ENCODE measurements at regions not wholly inside any gene's neighbourhood (a gene's known extent, or its start where the extent isn't known, plus 50 kb on each side); places are given as distances from the start of the nearest gene placed in this dataset.

DNA sequence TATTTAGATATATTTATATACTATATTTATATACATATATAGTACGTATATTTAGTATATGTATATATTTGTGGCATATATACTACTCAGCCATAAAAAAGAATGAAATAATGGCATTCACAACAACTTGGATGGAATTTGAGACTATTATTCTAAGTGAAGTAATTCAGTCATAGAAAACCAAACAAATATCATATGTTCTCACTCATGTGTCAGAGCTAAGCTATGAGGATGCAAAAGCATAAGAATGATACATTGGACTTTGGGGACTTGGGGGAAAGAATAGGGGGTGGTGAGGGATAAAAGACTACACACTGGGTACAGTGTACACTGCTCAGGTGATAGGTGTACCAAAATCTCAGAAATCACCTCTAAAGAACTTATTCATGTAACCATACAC lies 1015.7 kb downstream of the EFNB2 start:
- no peak for DNase-seq (ENCODE audit: low read depth)

DNA sequence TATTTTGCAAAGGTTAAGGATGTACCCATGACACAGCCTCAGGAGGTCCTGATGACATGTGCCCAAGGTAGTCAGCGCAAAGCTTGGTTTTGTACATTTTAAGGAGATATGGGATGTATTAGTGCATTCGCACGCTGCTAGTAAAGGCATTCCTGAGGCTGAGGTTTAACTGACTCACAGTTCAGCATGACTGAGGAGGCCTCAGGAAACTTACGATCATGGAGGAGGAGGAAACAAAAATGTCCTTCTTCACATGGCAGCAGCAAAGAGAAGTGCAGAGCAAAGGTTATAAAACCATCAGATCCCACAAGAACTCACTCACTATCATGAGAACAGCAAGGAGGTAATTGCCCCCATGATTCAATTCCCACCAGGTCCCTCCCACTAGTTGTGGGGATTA lies 1017.4 kb downstream of the EFNB2 start:
- no peak for DNase-seq (ENCODE audit: low read depth)

DNA sequence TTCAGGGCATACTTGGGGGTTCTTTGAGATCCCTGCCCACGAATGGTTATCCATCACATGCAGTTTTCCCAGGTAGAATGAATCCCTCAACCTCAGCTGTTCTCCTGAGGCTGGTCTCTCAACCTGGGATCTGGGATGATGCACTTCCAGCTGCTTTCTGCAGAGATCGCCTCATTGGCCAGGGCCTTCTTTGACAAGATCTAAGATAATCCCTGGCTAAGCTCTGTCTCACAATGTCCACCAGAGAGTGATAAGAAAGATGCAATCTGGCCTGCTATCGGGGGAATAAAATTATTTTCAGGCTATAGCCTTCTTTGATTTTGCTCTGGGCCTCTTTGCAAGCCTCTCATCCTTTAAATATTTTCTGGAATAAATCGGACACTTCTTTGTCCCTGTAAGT lies 1021.1 kb downstream of the EFNB2 start:
- DNase-seq (ENCODE audit: low read depth) = no peak

DNA sequence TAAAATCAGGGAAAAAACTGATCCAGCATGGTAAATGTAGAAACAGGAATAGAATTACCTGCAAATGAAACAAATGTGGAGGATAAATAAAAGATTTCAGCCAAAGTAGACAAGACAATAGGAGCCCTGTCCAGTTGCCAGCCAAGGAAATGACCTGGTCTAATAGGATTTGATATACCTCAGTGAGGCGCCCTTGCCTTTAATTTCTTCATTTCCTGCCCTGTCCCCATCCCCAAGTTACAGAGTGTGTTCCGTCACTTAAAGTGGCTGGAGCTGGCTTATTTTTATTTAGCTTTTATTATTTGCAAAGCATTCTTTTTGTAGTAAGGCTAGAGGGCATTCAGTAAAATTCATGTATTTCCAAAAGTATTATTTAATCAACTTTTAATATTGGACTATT lies 1022.0 kb downstream of the EFNB2 start:
- DNase-seq (ENCODE audit: low read depth) = no peak

DNA sequence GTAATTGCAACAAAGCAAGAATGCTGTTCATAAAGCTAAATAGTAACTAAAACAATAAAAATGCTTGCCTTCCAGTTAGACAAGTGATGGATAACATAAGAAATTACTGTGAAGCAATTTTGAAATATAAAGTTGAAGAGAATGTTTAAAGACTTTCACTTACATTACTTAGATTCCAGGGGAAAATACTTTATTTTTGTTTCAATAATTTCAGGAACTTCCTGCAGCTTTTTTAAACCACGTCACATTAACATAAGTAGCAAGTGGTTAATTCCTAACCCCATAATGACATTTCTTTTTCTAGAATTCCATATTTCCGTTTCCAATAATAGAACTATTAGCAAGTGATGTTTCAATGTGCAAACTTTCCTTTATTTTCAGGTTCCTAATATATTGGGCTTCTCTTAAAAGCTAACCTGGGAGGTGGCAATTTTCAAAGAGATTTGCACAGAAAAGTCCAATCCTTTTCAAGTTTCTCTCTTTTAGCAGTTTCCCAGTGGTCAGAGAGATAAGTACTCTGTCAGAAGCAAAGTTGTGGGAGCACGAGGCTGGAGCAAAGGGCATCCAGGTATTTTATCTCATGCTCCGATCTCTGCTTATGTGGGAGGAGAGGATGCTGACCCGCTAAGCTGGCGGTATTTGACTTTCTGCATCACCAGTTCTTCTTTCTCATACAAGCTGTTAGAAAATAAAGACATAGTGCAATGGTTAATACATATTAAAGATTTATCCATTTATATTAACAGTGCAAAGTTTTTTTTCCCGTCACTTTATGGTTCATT lies 1025.3 kb downstream of the EFNB2 start:
- no peak for DNase-seq (ENCODE audit: low read depth)

DNA sequence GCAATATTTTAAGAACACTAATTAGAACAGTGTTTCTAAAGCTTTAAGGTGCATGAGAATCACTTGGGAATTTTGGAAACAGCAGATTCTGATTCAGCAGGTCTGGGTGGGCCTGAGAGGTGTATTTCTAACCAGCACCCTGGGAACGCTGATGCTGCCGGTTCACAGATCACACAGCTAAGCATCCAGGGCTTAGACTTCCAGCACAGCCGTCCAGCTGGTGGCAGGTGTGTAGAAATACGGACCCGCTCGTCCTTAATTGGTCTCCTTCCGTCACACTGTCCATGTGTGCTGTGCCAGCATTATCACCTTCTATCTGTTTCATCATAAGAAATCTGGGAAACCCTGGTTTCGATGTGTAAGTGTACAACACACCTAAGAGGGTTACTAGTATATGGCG lies 1029.0 kb downstream of the EFNB2 start:
- no peak for DNase-seq (ENCODE audit: low read depth)

DNA sequence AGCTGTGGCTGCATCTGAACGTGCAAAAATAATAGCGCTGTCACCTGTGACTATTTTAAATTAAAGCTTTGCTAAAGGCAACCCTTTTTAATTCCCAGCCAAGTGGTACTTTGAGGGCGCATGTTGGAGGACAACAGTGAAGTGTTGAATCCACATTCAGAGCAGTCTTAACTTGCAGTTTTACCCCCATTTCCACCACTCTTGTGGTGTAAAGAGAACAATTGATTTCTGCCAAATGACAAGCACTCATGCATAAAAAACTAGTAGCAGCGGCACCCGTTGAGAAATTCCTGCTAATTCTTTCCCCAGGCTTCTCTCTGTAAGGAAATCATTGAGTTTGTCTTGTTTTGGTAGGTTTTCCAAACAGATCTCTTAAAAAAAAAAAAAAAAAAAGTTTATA lies 1033.3 kb downstream of the EFNB2 start:
- no peak for DNase-seq (ENCODE audit: low read depth)

DNA sequence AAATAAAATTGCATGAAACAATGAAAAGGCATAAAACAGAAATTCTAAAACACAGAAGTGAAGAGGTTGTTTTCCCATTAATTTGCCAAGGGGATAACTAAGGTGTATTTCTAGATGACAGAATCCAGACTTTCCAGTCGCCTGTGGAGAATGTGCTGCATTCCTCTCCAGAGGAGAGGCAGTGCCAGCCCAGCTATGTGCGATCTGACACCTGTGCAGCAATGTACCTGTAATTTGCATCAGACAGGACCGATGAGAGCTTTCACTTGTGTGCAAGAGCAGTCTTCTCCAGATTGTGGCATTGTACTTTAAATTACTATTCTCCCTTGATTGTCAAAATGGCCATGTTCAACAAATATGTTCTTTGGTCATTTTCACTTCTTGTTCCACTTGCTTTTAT lies 1037.9 kb downstream of the EFNB2 start:
- DNase-seq (ENCODE audit: low read depth) = no peak

DNA sequence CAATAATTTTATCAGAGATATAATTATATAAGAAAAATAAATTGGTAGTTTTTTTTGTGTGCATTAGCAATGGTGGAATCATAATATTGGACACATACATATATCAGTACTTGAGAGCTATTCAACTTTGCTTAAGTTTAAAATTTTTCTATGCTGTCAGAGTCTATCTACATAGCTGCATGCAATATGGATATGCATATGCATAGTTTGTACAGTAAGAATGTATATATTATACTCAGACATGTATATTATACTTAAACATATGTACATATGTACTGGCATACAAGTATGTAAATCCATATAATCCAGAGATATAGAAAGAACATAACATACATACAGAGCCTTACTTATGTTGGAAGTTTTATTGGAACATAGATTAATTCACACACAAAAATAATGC lies 1043.2 kb downstream of the EFNB2 start:
- DNase-seq (ENCODE audit: low read depth) = no peak

DNA sequence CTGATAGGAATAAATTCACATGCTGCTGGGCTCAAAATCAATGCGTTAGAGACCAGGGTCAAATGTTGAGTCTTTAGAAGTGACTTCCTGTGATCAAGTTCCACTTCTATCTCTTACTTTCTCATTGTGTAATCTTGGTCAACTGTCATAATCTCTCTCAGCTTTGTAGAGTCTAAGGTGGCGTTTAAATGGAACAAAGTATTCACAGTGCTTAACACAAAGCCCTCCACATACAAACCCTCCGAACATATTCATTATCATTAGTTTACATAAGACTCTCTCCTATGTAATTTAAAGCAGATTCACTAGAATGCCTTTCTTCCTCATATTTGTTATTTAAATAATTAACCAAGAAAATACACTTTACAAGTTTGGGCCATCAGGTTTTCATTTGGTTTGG lies 1044.1 kb downstream of the EFNB2 start:
- no peak for DNase-seq (ENCODE audit: low read depth)

DNA sequence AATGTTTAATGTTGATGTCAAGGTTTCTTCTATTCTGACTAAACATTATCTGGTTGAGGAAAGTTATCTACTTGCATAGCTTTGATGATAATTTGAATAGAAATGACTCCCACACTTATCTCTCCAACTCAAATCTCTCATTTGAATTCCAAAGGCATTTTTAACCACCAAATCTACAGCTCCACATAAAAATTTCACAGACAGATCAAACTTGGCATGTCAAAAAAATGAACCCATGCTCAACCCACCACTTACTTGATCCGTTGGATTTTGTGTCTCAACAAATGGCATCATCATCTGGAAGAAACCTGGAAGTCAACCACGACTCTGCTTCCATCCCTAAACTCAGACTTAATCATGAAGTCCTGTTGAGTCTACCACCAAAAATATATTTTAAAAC lies 1050.4 kb downstream of the EFNB2 start:
- DNase-seq (ENCODE audit: low read depth) = no peak

DNA sequence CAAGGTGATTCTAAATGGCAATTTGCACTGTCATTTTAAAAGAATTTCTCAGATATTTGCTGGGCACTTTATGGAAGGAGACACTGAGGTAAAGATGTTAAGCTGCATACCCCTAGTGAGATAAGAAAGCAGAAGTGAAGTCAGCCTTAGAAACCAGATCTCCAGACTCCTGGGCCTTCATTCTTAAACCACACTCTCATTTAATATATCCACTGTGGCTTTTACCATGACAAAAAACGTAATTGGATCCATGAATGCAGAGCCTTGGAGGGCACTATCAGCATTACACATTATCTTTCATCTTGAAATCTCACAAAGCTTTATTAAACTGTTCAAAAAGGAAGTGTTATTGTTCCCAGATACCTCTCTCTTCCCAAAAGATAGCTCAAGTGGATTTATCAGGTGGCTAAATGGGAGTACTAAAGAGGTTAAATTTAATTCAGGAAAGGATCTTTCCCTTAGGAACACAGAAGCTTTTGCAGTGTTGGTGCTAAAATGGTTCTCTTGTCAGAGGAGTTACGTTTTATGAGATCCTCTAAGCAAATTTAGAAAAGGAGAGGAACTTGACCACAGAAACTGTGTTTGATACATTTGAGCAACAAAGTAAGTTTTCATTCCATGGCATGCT lies 1060.4 kb downstream of the EFNB2 start:
- no peak for DNase-seq (ENCODE audit: low read depth)

DNA sequence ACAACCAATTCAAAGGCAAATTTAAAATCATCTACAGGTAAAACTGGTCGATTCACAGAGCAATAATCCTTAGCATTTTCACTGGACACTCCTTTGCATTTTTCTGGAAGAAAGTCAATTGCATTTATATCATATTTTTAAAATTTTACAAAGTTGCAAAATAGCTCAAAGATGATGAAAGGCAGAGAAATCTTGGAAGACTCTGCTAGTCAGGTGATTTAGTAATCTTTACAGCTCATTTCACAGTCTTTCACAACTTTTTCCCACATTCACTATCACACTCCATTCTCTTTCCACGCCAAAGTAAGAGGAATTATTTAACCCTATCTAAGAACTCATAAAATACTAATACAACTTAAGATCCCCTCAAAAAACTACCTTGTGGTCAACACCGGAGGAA lies 1063.8 kb downstream of the EFNB2 start:
- no peak for DNase-seq (ENCODE audit: low read depth)

DNA sequence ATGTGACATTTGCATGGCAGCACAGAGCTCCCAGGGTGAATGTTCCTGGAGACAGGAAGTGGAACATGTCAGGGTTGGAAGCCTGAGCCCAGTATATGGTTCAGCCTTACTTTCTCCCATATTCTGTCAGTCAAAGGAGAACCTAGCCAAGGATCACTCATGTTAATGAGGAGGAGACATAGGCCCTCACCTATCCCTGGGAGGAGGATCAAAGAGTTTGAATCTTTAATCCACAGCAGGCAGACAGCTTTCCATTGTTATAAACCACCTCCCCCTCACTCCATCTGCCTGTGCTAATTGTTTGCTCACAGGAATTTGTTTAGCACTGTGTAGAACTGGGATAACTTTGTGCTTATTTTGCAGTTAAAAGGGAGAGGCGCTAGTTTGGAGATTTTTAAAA lies 1069.1 kb downstream of the EFNB2 start:
- DNase-seq (ENCODE audit: low read depth) = no peak

DNA sequence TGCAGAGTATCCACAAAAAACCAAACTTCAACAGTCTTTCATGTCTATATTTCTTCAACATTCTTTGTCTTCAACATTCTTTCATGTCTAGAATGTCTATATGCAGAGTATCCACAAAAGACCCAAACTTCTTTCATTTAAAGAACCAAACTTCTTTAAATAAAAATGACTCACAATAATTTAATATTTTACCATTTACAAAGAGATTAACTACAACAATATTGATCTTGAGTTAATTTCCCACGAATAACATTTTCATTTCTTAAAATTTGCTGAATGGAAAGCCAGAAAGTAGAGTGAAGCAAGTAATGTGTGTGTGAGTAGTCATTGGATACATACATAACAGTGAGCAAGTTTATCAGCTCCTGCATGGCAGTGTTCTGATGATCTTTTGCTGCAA lies 1069.7 kb downstream of the EFNB2 start, which contains the start of gene DAOA:
Gene DAOA, plus strand, starts transcription at position 301 of the 400 bp plus-strand sequence.
- no peak for DNase-seq (ENCODE audit: low read depth)

DNA sequence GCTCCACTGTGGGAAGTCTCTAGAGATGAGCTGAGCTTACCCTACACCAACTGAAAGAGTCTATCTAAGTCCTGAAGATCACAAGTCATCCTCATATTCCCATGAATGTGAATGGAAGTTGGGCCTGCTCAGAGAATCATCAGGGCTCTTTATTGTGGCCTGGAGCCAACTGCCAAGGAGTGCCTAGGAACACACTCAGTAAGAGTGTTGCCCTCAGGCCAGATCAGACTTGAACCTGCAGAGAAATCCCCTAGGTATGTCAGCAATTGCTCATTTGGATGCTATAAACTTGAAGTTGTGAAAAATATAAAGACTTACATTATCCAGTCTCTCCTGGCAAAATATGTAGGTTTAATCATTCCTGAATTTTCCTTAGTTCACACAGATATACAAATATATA lies 1070.2 kb downstream of the EFNB2 start:
- no peak for DNase-seq (ENCODE audit: low read depth)

DNA sequence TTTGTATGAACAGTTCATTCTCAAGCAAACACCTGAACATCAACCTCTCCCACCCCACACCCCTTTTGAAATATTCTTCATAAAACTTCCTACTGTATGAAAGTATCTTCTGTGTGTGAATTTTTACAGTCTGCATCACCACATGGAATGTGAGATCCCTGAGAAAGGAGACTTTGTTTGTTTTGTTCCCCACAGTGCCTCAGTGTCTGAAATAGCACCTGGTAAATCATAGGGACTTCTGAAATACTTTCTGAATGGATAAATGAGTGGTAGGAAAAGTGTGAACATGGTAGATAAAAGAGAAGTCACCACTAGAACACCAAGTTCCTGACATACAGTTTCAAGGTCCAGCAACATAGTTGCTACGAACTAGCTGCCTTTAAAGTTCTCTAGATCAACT lies 1071.2 kb downstream of the EFNB2 start:
- DNase-seq (ENCODE audit: low read depth) = no peak

DNA sequence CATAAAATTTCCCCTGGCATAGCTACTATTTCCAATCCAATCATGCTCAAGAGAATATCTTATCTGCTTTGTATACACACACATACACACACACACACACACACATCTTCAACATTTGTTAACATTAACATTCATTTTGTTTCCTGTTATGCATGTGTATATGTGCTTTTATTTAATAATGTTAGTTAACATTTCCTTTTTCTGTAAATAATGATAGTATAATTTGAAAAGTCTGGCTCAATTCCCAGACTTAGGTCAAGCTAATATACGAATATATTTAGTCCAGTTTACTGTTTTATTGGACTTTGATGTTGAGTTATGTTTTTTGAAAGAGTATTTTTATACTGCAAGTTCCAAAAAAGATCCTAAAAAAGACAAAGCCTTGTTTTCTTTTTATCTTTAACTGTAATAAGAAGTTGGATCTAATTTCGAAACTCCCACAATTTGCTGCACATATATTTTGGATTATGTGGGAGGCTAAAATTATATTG lies 1072.4 kb downstream of the EFNB2 start:
- no peak for DNase-seq (ENCODE audit: low read depth)

DNA sequence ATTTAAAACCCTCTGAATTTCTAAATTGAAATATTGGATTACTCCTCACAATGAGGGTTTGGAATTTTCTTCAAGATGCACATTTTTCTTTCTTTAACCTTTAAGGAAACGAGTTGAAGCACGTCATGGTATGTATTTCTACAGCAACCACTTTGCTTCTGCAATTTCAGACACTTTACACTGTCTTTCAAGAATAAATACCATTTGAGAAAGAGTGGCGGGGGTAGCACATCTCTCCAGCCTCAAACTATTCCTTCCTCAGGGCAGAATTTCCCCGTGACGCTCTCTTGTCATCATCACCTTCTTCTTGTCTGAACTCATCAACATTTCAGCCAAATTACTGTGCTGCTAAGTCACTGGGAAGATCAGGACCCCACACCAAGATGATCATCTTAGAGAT lies 1073.4 kb downstream of the EFNB2 start:
- no peak for DNase-seq (ENCODE audit: low read depth)

DNA sequence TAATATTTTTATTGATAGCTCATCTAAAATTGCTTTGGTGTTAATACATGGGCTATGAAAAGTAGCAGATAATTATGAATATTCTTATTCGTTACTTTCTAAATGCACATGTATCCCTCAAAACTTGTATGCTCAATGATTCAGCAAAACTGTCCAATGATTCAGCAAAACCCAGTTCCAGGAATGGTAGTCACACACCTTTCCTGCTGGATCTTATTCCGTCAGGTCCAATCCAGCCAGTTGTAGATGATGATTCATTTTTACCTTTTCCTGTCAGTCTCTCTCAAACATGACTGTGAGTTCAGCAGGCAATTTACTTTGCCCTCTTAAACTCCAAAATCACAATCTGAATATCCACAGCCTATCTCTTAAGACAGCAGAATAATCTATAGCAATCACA lies 1082.6 kb downstream of the EFNB2 start:
- no peak for DNase-seq (ENCODE audit: low read depth)

DNA sequence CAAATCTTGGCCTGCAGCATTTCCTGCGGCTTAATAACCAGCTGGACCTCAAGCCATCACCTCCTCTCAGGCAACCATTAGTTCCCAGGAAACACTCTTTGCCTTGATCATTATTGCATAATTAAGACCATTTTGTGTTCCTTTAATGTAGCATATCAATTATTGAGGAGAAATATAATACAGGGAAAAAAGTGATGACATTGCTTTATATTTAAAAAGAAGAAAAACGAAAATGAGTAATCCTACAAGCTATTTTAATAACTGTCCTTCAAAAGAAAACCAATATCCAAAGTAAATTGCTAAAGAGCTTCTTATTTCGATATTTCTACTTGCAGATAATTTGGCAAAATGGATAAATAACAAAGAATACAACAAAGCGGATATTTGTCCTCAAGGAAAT lies 1084.7 kb downstream of the EFNB2 start:
- DNase-seq (ENCODE audit: low read depth) = no peak

DNA sequence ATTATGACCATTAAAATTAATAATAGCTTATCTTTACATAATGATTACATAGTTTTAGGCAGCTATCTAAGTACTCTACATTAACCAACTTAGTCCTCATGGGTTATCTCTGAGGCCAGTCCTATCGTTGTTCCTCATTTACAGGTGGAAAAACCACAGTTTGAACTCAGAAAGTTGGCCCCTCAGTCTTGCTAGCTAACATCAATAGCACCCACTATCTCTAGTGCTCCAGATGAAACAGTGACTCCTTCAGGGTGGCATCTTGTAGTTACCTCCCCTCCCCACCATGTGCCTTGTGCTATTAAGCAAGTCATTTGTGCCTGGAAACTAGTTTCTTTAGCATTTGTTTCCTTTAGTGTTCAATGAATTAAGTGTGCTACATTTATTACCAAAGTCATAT lies 1086.7 kb downstream of the EFNB2 start:
- DNase-seq (ENCODE audit: low read depth) = no peak

DNA sequence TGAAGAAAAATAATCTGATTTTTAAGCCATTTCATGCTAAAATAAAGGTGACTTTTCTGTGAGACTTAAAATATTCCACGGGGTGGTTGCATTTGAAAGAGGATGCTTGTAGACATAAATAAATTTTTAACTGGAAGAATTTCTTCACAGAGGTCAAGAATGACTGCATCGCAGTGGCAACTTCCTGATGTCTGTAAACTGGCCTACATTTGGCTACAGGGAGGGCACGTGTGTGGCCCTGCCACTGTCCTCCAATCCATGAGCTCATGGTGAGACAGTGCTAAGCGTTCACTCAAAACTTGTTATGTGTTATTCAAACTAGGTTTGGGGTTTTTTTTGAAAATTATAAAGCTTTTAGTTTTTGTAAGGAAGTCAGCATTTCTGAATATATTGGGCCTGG lies 1089.3 kb downstream of the EFNB2 start:
- DNase-seq (ENCODE audit: low read depth) = no peak

DNA sequence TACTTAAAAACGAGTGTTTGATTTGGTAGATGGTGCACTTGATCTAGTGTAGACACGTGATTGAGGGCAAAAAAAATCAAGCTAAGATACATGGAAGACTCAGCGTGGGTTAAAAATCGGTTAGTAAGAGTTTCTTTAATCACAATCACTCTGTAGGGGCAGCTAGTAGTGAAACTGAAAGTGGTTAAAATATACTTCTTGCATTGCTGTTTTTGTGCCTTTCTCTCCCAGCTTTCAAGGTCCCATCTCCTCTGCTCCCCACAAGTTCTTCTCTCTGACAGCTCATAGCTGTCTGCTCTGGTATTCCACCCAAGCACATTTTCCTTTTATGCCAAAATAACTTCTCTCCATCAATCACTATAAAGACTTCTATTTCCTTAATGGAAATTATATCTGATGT lies 1089.7 kb downstream of the EFNB2 start:
- no peak for DNase-seq (ENCODE audit: low read depth)

Measured in activated T-helper 1 cell treated with Interleukin-2 at 50 U/mL for 16 hours (primary cell).